ENCODE measurements at regions not wholly inside any gene's neighbourhood (a gene's known extent, or its start where the extent isn't known, plus 50 kb on each side); places are given as distances from the start of the nearest gene placed in this dataset.
"Not testable (repeated sequence)": the region's sequence is repeated elsewhere in the genome, so short reads cannot be mapped to it uniquely, and the experiment has no call there.

GRCh38 chr7:16933296-16934279, 51.8 kb upstream of the AGR3 start:
- Histone ChIP-seq H3K36me3 (ENCODE audit: insufficient read depth) (no peaks in the 10 kb centered on the region), H3K27ac (ENCODE audit: low read depth) (no peak overlapping the region), H3K4me1 (ENCODE audit: insufficient read depth) (no peaks in the 10 kb centered on the region), H3K4me3 (ENCODE audit: low read depth, low read length) (no peak overlapping the region)
- DNase-seq (ENCODE audit: extremely low spot score), result no peak
- 86% methylated on average over 5 of the region's 5 CpGs for WGBS

- WGBS, result 90% methylated on average over 6 of the region's 6 CpGs
- no peaks in the 10 kb centered on the region for H3K36me3 ChIP-seq (ENCODE audit: insufficient read depth)
- peak overlapping the region; percentile 39 for H3K27ac ChIP-seq (ENCODE audit: low read depth)
- DNase-seq (ENCODE audit: extremely low spot score), result no peak
- H3K4me1 ChIP-seq (ENCODE audit: insufficient read depth), result no peaks in the 10 kb centered on the region
- no peak overlapping the region for H3K4me3 ChIP-seq (ENCODE audit: low read depth, low read length)
Observed at GRCh38 chr7:16934722-16935340, 53.0 kb upstream of the AGR3 start.

GRCh38 chr7:16935341-16935735, 53.6 kb upstream of the AGR3 start:
- Histone ChIP-seq H3K4me3 (ENCODE audit: low read depth, low read length) (no peak overlapping the region), H3K27ac (ENCODE audit: low read depth) (no peak overlapping the region), H3K4me1 (ENCODE audit: insufficient read depth) (no peaks in the 10 kb centered on the region), H3K36me3 (ENCODE audit: insufficient read depth) (no peaks in the 10 kb centered on the region)
- whole genome bisulfite sequencing, result 89% methylated on average over 1 of the region's 1 CpG
- DNase-seq (ENCODE audit: extremely low spot score), result no peak

- Histone ChIP-seq H3K4me3 (ENCODE audit: low read depth, low read length) (no peak overlapping the region), H3K36me3 (ENCODE audit: insufficient read depth) (no peaks in the 10 kb centered on the region), H3K27ac (ENCODE audit: low read depth) (no peak overlapping the region), H3K4me1 (ENCODE audit: insufficient read depth) (no peaks in the 10 kb centered on the region)
- DNase-seq (ENCODE audit: extremely low spot score), result no peak
- WGBS, result 68% methylated on average over 4 of the region's 4 CpGs
Observed at GRCh38 chr7:16936626-16937422, 55.0 kb upstream of the AGR3 start.

- Histone ChIP-seq H3K4me3 (ENCODE audit: low read depth, low read length) (no peak overlapping the region), H3K4me1 (ENCODE audit: insufficient read depth) (no peaks in the 10 kb centered on the region), H3K36me3 (ENCODE audit: insufficient read depth) (no peaks in the 10 kb centered on the region), H3K27ac (ENCODE audit: low read depth) (no peak overlapping the region)
- no peak for DNase-seq (ENCODE audit: extremely low spot score)
Observed at GRCh38 chr7:16939161-16939560, 57.4 kb upstream of the AGR3 start.

- no peaks in the 10 kb centered on the region for H3K36me3 ChIP-seq (ENCODE audit: insufficient read depth)
- no peaks in the 10 kb centered on the region for H3K4me1 ChIP-seq (ENCODE audit: insufficient read depth)
- H3K4me3 ChIP-seq (ENCODE audit: low read depth, low read length), result no peak overlapping the region
- H3K27ac ChIP-seq (ENCODE audit: low read depth), result no peak overlapping the region
- no peak for DNase-seq (ENCODE audit: extremely low spot score)
Observed at GRCh38 chr7:16940776-16941175, 59.0 kb upstream of the AGR3 start.

- Histone ChIP-seq H3K4me1 (ENCODE audit: insufficient read depth) (no peaks in the 10 kb centered on the region), H3K36me3 (ENCODE audit: insufficient read depth) (no peaks in the 10 kb centered on the region), H3K27ac (ENCODE audit: low read depth) (no peak overlapping the region), H3K4me3 (ENCODE audit: low read depth, low read length) (no peak overlapping the region)
- 94% methylated on average over 21 of the region's 21 CpGs for WGBS
- no peak for DNase-seq (ENCODE audit: extremely low spot score)
Observed at GRCh38 chr7:16942929-16943509, 61.2 kb upstream of the AGR3 start.

GRCh38 chr7:16944936-16945335, 63.2 kb upstream of the AGR3 start:
- WGBS, result 86% methylated on average over 1 of the region's 1 CpG
- Histone ChIP-seq H3K4me3 (ENCODE audit: low read depth, low read length) (no peak overlapping the region), H3K27ac (ENCODE audit: low read depth) (no peak overlapping the region), H3K36me3 (ENCODE audit: insufficient read depth) (no peaks in the 10 kb centered on the region), H3K4me1 (ENCODE audit: insufficient read depth) (no peaks in the 10 kb centered on the region)
- DNase-seq (ENCODE audit: extremely low spot score), result no peak

GRCh38 chr7:16945372-16945771, 63.6 kb upstream of the AGR3 start:
- DNase-seq (ENCODE audit: extremely low spot score), result no peak
- H3K4me1 ChIP-seq (ENCODE audit: insufficient read depth), result no peaks in the 10 kb centered on the region
- H3K4me3 ChIP-seq (ENCODE audit: low read depth, low read length), result no peak overlapping the region
- no peak overlapping the region for H3K27ac ChIP-seq (ENCODE audit: low read depth)
- 92% methylated on average over 5 of the region's 5 CpGs for WGBS
- H3K36me3 ChIP-seq (ENCODE audit: insufficient read depth), result no peaks in the 10 kb centered on the region

GRCh38 chr7:16948110-16948509, 66.3 kb upstream of the AGR3 start:
- H3K36me3 ChIP-seq (ENCODE audit: insufficient read depth); H3K4me3 ChIP-seq (ENCODE audit: low read depth, low read length); H3K4me1 ChIP-seq (ENCODE audit: insufficient read depth); H3K27ac ChIP-seq (ENCODE audit: low read depth); DNase-seq (ENCODE audit: extremely low spot score): not testable (repeated sequence)
- 91% methylated on average over 4 of the region's 4 CpGs for whole genome bisulfite sequencing

GRCh38 chr7:16951483-16952080, 69.8 kb upstream of the AGR3 start:
- no peaks in the 10 kb centered on the region for H3K4me1 ChIP-seq (ENCODE audit: insufficient read depth)
- 54% methylated on average over 3 of the region's 3 CpGs for WGBS
- no peaks in the 10 kb centered on the region for H3K36me3 ChIP-seq (ENCODE audit: insufficient read depth)
- H3K4me3 ChIP-seq (ENCODE audit: low read depth, low read length), result peak overlapping the region; percentile 37
- no peak for DNase-seq (ENCODE audit: extremely low spot score)
- peak overlapping the region; percentile 48 for H3K27ac ChIP-seq (ENCODE audit: low read depth)

- no peaks in the 10 kb centered on the region for H3K36me3 ChIP-seq (ENCODE audit: insufficient read depth)
- 32% methylated on average over 3 of the region's 3 CpGs for WGBS
- no peak overlapping the region for H3K27ac ChIP-seq (ENCODE audit: low read depth)
- DNase-seq (ENCODE audit: extremely low spot score), result no peak
- no peaks in the 10 kb centered on the region for H3K4me1 ChIP-seq (ENCODE audit: insufficient read depth)
- H3K4me3 ChIP-seq (ENCODE audit: low read depth, low read length), result no peak overlapping the region
Observed at GRCh38 chr7:16954321-16954720, 72.5 kb upstream of the AGR3 start.

- H3K36me3 ChIP-seq (ENCODE audit: insufficient read depth), result no peaks in the 10 kb centered on the region
- H3K4me1 ChIP-seq (ENCODE audit: insufficient read depth), result no peaks in the 10 kb centered on the region
- no peak overlapping the region for H3K4me3 ChIP-seq (ENCODE audit: low read depth, low read length)
- no peak for DNase-seq (ENCODE audit: extremely low spot score)
- no peak overlapping the region for H3K27ac ChIP-seq (ENCODE audit: low read depth)
- WGBS, result 70% methylated on average over 1 of the region's 1 CpG
Observed at GRCh38 chr7:16958724-16959123, 76.9 kb upstream of the AGR3 start.
